Chondrocyte (in vitro differentiated cells): ENCODE measurements at regions not wholly inside any gene's neighbourhood (a gene's known extent, or its start where the extent isn't known, plus 50 kb on each side); places are given as distances from the start of the nearest gene placed in this dataset.

Experiments
- DNase-seq: peaks from one replicate; pipeline ENCODE4 v3.0.0; 2021; ENCODE audit warnings: mixed read lengths, low spot score
- H3K27ac Mint-ChIP-seq: one replicate; pipeline ENCODE4 v1.8.0; 2021; ENCODE audit warnings: mild to moderate bottlenecking, moderate library complexity, mixed read lengths; ENCODE audit not compliant: unreplicated experiment
- H3K27me3 Mint-ChIP-seq: 2 replicates; pipeline ENCODE4 v1.8.0; 2021; ENCODE audit warnings: low read depth, mixed read lengths
- H3K36me3 Mint-ChIP-seq: 2 replicates; pipeline ENCODE4 v1.8.0; 2021; ENCODE audit warnings: low read depth, mixed read lengths
- H3K4me1 Mint-ChIP-seq: 2 replicates; pipeline ENCODE4 v1.8.0; 2021; ENCODE audit warnings: low read depth, mild to moderate bottlenecking, mixed read lengths
- H3K4me3 Mint-ChIP-seq: one replicate; pipeline ENCODE4 v1.8.0; 2021; ENCODE audit warnings: mild to moderate bottlenecking, moderate library complexity, mixed read lengths; ENCODE audit not compliant: unreplicated experiment
- H3K9me3 Mint-ChIP-seq: 2 replicates; pipeline ENCODE4 v1.8.0; 2021; ENCODE audit warnings: low read depth, mixed read lengths
- CTCF ChIP-seq: fragments of 200-600 bp; sonication (generic); IDR thresholded peaks from 2 replicates; pipeline ENCODE4 v1.5.0; 2021; ENCODE audit warnings: antibody characterized with exemption, mild to moderate bottlenecking, moderate library complexity

DNA sequence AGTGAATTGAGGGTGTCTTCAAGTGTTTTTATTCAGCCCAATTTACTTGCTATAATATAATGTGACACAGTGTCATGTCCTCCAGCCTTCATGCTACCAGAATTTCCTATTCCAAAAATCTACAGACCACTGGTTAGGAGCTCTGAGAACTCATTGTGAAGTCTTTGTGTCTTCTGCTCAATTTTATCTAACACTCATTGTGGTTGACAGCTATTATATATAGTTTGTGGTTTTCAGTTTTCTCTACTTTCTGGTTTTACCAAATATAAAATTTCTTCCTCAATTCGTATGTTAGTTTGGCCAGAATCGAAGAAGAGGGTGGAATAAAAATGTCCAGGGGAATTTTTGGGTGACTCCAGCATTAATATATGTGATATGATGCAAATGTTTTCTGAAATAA, 509.3 kb upstream of the NUDT12 start:
- Mint-ChIP-seq H3K36me3 (no peaks in the 10 kb centered on the region), H3K9me3 (no peaks in the 10 kb centered on the region), H3K27me3 (no peaks in the 10 kb centered on the region), H3K4me1 (no peaks in the 10 kb centered on the region), H3K4me3 (no peak overlapping the region), H3K27ac (no peak overlapping the region)
- no peak for DNase-seq
- TF ChIP-seq CTCF = no peak

GRCh38 chr5:104062621-104063377, 500.2 kb upstream of the NUDT12 start:
- Mint-ChIP-seq H3K27me3 (no peaks in the 10 kb centered on the region), H3K9me3 (peaks cover 15% of the 10 kb centered on the region)

GRCh38 chr5:104061707-104062106, 499.1 kb upstream of the NUDT12 start:
- Mint-ChIP-seq H3K36me3 (no peaks in the 10 kb centered on the region), H3K27me3 (no peaks in the 10 kb centered on the region), H3K4me3 (no peak overlapping the region), H3K9me3 (peaks cover 15% of the 10 kb centered on the region), H3K27ac (no peak overlapping the region), H3K4me1 (no peaks in the 10 kb centered on the region)
- no peak for DNase-seq
- TF ChIP-seq CTCF = no peak

More at GRCh38 chr5:104062621-104063377, 500.2 kb upstream of the NUDT12 start:
- Mint-ChIP-seq H3K36me3 (no peaks in the 10 kb centered on the region), H3K4me3 (no peak overlapping the region), H3K4me1 (no peaks in the 10 kb centered on the region), H3K27ac (no peak overlapping the region)
- TF ChIP-seq CTCF = no peak
- DNase-seq = no peak

- no peak overlapping the region for H3K4me3 Mint-ChIP-seq
- no peaks in the 10 kb centered on the region for H3K36me3 Mint-ChIP-seq
- no peak overlapping the region for H3K27ac Mint-ChIP-seq
- TF ChIP-seq CTCF = no peak
- H3K9me3 Mint-ChIP-seq = peaks cover 9% of the 10 kb centered on the region
- no peak for DNase-seq
- no peaks in the 10 kb centered on the region for H3K27me3 Mint-ChIP-seq
- peaks cover 7% of the 10 kb centered on the region for H3K4me1 Mint-ChIP-seq
Measured at GRCh38 chr5:104053353-104053649, 490.7 kb upstream of the NUDT12 start.

DNA sequence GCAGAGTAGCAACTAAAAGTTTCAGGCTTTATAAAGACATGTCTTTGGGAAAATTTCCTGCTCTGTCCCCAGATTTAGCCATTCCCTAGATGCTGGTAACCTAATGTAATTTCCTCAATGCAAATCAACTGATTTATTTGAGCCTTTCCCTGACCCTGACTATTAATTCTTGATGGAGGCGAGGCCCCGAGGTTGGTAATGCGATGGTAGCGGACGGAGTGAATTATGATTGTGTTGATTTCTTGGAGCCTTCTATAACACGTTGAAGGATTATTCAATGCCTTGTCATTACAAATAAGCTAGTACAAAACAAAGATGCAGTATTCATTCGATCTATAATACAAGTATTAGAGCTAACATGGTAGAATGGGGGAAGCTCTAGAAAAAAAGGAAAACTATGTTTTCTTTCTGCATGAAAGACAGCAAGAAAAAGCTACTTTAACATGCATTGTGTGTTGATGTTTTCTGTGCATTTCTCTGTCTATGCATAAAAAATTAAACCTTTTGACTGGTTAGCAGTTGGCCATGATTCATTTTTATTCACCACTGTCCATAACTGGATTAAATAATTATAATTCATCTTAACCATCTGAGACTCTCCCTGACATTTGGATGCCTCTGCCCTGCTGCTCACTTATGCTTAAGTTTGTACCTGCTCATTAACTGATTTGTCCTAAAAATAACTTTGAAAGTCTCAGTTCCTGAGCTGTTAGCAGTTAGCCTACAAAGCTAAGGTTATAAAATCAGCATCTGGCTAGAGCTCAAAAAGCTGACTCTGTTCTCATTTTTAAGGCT, 490.2 kb upstream of the NUDT12 start:
- no peaks in the 10 kb centered on the region for H3K36me3 Mint-ChIP-seq
- H3K27me3 Mint-ChIP-seq = no peaks in the 10 kb centered on the region
- no peak for TF ChIP-seq CTCF
- peaks cover 7% of the 10 kb centered on the region for H3K9me3 Mint-ChIP-seq
- H3K27ac Mint-ChIP-seq = no peak overlapping the region
- H3K4me1 Mint-ChIP-seq = peaks cover 8% of the 10 kb centered on the region
- DNase-seq = no peak
- no peak overlapping the region for H3K4me3 Mint-ChIP-seq
